Liver (tissue), 8 donors: ENCODE measurements at regions not wholly inside any gene's neighbourhood (a gene's known extent, or its start where the extent isn't known, plus 50 kb on each side); places are given as distances from the start of the nearest gene placed in this dataset.

ENCODE experiments used
- DNase-seq: peaks from one replicate; pipeline ENCODE4 v3.0.0-alpha.2; 2017; ENCODE audit warnings: low spot score
- H3K27ac ChIP-seq, 2 donors: one replicate each; pipeline ENCODE4 v1.7.0; 2013; ENCODE audit warnings: inconsistent platforms in 2 of 2, low read length in 2 of 2, control low read depth in 1 of 2, low read depth in 1 of 2, mild to moderate bottlenecking in 1 of 2
- H3K27me3 ChIP-seq, 4 donors: one replicate each; pipeline versions ENCODE4 v1.6.1 to v1.7.0; 2013; ENCODE audit warnings: low read length in 3 of 4, inconsistent platforms in 1 of 4, mild to moderate bottlenecking in 1 of 4, moderate library complexity in 1 of 4; ENCODE audit not compliant: control insufficient read depth in 4 of 4, insufficient read depth in 4 of 4
- H3K36me3 ChIP-seq, 4 donors: one replicate each; pipeline versions ENCODE4 v1.6.1 to v1.7.0; 2013; ENCODE audit warnings: low read length in 3 of 4, mild to moderate bottlenecking in 3 of 4, low read depth in 1 of 4, moderate library complexity in 1 of 4; ENCODE audit not compliant: control insufficient read depth in 4 of 4, insufficient read depth in 3 of 4
- H3K4me1 ChIP-seq, 4 donors: one replicate each; pipeline versions ENCODE4 v1.6.1 to v1.7.0; 2013; ENCODE audit warnings: low read length in 3 of 4, mild to moderate bottlenecking in 3 of 4, moderate library complexity in 1 of 4; ENCODE audit not compliant: control insufficient read depth in 4 of 4, insufficient read depth in 4 of 4
- H3K4me3 ChIP-seq, 3 donors: one replicate each; pipeline versions ENCODE4 v1.6.1 to v1.7.0; 2013; ENCODE audit warnings: low read length in 3 of 3, control low read depth in 1 of 3, low read depth in 1 of 3, mild to moderate bottlenecking in 1 of 3
- H3K9ac ChIP-seq, 2 donors: one replicate each; pipeline ENCODE4 v1.7.0; 2013; ENCODE audit warnings: low read length in 2 of 2, mild to moderate bottlenecking in 2 of 2, moderate library complexity in 2 of 2, control low read depth in 1 of 2, low read depth in 1 of 2
- H3K9me3 ChIP-seq, 4 donors: one replicate each; pipeline versions ENCODE4 v1.6.1 to v1.7.0; 2013; ENCODE audit warnings: low read length in 3 of 4; ENCODE audit not compliant: control insufficient read depth in 4 of 4
- EGR1 ChIP-seq, 2 donors: IDR thresholded peaks; 2 replicates each; pipeline ENCODE4 v1.6.1; 2016 to 2018; ENCODE audit warnings: antibody characterized with exemption in 2 of 2, low read depth in 2 of 2
- FOXA1 ChIP-seq: IDR thresholded peaks from 2 replicates; pipeline ENCODE4 v1.6.1; 2016; ENCODE audit warnings: antibody characterized with exemption
- FOXA2 ChIP-seq: IDR thresholded peaks from 2 replicates; pipeline ENCODE4 v1.6.1; 2016; ENCODE audit warnings: antibody characterized with exemption
- HNF4A ChIP-seq, 2 donors: conservative IDR thresholded peaks; 2 replicates each; pipeline ENCODE4 v1.6.1; 2016; ENCODE audit warnings: antibody characterized with exemption in 2 of 2, mild to moderate bottlenecking in 2 of 2
- HNF4G ChIP-seq: IDR thresholded peaks from 2 replicates; pipeline ENCODE4 v1.6.1; 2016; ENCODE audit warnings: antibody characterized with exemption
- NR2F2 ChIP-seq: IDR thresholded peaks from 2 replicates; pipeline ENCODE4 v1.6.1; 2016; ENCODE audit warnings: antibody characterized with exemption
- RAD21 ChIP-seq, 2 donors: IDR thresholded peaks; 2 replicates each; pipeline ENCODE4 v1.6.1; 2016; ENCODE audit warnings: antibody characterized with exemption in 2 of 2, mild to moderate bottlenecking in 2 of 2
- RXRA ChIP-seq, 2 donors: IDR thresholded peaks; 2 replicates each; pipeline ENCODE4 v1.6.1; 2017 to 2018; ENCODE audit warnings: antibody characterized with exemption in 2 of 2, mild to moderate bottlenecking in 1 of 2
- SP1 ChIP-seq: IDR thresholded peaks from 2 replicates; pipeline ENCODE4 v1.6.1; 2018; ENCODE audit warnings: antibody characterized with exemption, mild to moderate bottlenecking
- TAF1 ChIP-seq: conservative IDR thresholded peaks from 2 replicates; pipeline ENCODE4 v1.6.1; 2016; ENCODE audit warnings: antibody characterized with exemption, mild to moderate bottlenecking
- YY1 ChIP-seq: IDR thresholded peaks from 2 replicates; pipeline ENCODE4 v1.6.1; 2016; ENCODE audit warnings: antibody characterized with exemption, mild to moderate bottlenecking
- WGBS: extraction: QIAGEN DNeasy Blood & Tissue Kit; methylation state at CpG from one replicate; pipeline ENCODE4 v1.1.7; 2013; 5-methylcytosine and 5-hydroxymethylcytosine counted together
- TF ChIP-seq, protein P1 (sequence below): fragments of 150-350 bp; IDR thresholded peaks from 2 replicates; pipeline ENCODE4 v1.5.1; 2017; ENCODE audit warnings: improper control_type of control experiment, low read depth, low read length; ENCODE audit not compliant: missing input control
- TF ChIP-seq, protein P2 (sequence below): IDR thresholded peaks from 2 replicates; pipeline ENCODE4 v1.6.1; 2016; ENCODE audit warnings: antibody characterized with exemption
- TF ChIP-seq, protein P3 (sequence below): IDR thresholded peaks from 2 replicates; pipeline ENCODE4 v1.6.1; 2016; ENCODE audit warnings: antibody characterized with exemption
- TF ChIP-seq, protein P4 (sequence below): IDR thresholded peaks from 2 replicates; pipeline ENCODE4 v1.6.1; 2016; ENCODE audit warnings: antibody characterized with exemption, mild to moderate bottlenecking
- TF ChIP-seq, protein P5 (sequence below): IDR thresholded peaks from 2 replicates; pipeline ENCODE4 v1.6.1; 2016; ENCODE audit warnings: antibody characterized with exemption
- donor health status: healthy.
- donor health status: healthy.
- donor health status: healthy.
- donor health status: healthy.
- donor health status: healthy.

DNA sequence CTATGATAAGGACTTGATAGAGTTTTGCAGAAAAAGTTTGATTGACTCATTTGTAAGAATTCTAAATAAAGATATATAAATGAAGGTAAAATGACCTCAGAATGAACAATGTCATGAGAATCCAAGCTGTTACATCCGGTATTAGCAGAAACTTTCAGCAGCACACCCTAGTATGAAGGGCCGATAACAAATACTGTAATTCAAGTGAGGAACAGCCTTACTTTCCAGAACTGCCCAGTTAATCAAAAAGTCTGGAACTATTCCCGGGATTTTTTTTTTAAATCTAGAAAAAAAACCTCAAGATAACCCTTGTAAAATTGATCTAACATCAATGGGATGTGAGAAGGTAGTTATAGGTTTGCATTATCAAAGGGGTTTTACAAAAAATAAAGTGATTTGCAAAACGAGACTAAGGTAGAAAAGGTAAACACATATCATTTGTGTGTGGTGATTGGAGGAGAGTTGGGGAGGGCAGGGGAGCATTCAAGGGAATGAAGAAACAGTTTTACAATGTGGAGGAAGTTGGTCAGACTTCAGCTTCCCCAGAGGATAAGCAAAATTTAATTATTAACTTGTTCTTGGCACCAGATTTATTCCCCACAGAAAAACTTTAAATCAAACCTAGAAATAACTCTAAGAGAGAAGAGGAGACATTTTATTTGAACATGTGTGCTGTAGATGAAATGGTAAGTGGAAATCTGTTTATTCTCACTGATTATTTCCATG lies 75.9 kb upstream of the VCAM1 start (continued):
- TF ChIP-seq, protein P1, sequence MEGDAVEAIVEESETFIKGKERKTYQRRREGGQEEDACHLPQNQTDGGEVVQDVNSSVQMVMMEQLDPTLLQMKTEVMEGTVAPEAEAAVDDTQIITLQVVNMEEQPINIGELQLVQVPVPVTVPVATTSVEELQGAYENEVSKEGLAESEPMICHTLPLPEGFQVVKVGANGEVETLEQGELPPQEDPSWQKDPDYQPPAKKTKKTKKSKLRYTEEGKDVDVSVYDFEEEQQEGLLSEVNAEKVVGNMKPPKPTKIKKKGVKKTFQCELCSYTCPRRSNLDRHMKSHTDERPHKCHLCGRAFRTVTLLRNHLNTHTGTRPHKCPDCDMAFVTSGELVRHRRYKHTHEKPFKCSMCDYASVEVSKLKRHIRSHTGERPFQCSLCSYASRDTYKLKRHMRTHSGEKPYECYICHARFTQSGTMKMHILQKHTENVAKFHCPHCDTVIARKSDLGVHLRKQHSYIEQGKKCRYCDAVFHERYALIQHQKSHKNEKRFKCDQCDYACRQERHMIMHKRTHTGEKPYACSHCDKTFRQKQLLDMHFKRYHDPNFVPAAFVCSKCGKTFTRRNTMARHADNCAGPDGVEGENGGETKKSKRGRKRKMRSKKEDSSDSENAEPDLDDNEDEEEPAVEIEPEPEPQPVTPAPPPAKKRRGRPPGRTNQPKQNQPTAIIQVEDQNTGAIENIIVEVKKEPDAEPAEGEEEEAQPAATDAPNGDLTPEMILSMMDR, result no peak
- TF ChIP-seq NR2F2 (no peak), FOXA2 (no peak), SP1 (peak; percentile 49), YY1 (peak; percentile 32), HNF4G (no peak), FOXA1 (no peak)
- TF ChIP-seq, protein P2, sequence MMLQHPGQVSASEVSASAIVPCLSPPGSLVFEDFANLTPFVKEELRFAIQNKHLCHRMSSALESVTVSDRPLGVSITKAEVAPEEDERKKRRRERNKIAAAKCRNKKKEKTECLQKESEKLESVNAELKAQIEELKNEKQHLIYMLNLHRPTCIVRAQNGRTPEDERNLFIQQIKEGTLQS, result peak; percentile 3

DNA sequence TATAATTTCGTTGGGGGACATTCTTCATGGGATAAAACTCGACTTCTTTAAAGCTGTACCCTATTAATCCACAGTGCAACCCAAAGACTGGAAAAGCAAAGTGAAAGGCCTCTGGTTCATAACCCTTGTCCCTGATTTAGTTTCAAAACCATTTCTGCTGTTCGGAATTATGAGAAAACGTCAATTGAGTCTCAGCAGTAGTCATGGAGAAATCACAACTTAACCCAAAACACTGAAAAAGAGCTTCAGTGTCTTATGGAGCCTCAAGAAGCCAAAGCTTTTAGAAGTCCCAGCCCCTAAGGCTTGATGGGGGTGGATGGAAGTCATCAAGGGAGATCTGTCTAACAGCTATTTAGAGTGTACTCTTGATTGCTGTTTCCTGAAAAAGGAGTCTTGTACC lies 73.5 kb upstream of the VCAM1 start:
- Histone ChIP-seq H3K9me3 (peaks cover 0 to 10% (median 0%) of the 10 kb centered on the region in 4 donors), H3K27ac (no peak overlapping the region), H3K9ac (no peak overlapping the region), H3K4me1 (peaks cover 0 to 15% (median 4%) of the 10 kb centered on the region in 4 donors), H3K36me3 (no peaks in the 10 kb centered on the region), H3K27me3 (no peaks in the 10 kb centered on the region), H3K4me3 (no peak overlapping the region)
- WGBS, result 49% methylated on average over 4 of the region's 4 CpGs
- TF ChIP-seq, protein P1, result no peak
- TF ChIP-seq RXRA (IDR thresholded peaks at IDR 0.05), result peak; percentile 26 to 39
- no peak for DNase-seq

DNA sequence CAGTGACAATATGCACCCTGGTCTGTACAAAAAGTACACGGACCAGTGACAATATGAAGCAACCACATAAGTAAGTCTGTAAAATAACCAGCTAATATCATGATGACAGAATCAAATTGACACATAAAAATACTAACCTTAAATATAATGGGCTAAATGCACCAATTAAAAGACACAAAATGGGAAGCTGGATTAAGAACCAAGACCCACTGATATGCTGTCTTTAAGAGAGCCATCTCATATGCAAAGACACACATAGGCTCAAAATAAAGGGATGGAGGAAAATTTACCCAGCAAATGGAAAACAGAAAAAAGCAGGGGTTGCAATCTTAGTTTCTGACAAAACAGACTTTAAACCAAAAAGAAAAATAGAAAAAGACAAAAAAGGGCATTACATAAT lies 70.4 kb upstream of the VCAM1 start:
- peaks cover 0 to 10% (median under 1%) of the 10 kb centered on the region in 4 donors for H3K9me3 ChIP-seq
- no peak overlapping the region for H3K27ac ChIP-seq
- H3K36me3 ChIP-seq, result no peaks in the 10 kb centered on the region
- H3K4me1 ChIP-seq, result no peaks in the 10 kb centered on the region
- H3K27me3 ChIP-seq, result no peaks in the 10 kb centered on the region
- DNase-seq, result no peak
- 92% methylated on average over 1 of the region's 1 CpG for WGBS
- H3K4me3 ChIP-seq, result no peak overlapping the region
- no peak overlapping the region for H3K9ac ChIP-seq
- TF ChIP-seq FOXA1, result no peak
- TF ChIP-seq RXRA (IDR thresholded peaks at IDR 0.05), result no peak
- no peak for TF ChIP-seq FOXA2
- TF ChIP-seq, protein P3, sequence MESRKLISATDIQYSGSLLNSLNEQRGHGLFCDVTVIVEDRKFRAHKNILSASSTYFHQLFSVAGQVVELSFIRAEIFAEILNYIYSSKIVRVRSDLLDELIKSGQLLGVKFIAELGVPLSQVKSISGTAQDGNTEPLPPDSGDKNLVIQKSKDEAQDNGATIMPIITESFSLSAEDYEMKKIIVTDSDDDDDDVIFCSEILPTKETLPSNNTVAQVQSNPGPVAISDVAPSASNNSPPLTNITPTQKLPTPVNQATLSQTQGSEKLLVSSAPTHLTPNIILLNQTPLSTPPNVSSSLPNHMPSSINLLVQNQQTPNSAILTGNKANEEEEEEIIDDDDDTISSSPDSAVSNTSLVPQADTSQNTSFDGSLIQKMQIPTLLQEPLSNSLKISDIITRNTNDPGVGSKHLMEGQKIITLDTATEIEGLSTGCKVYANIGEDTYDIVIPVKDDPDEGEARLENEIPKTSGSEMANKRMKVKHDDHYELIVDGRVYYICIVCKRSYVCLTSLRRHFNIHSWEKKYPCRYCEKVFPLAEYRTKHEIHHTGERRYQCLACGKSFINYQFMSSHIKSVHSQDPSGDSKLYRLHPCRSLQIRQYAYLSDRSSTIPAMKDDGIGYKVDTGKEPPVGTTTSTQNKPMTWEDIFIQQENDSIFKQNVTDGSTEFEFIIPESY, result no peak
- TF ChIP-seq, protein P2, result no peak
- TF ChIP-seq, protein P4, sequence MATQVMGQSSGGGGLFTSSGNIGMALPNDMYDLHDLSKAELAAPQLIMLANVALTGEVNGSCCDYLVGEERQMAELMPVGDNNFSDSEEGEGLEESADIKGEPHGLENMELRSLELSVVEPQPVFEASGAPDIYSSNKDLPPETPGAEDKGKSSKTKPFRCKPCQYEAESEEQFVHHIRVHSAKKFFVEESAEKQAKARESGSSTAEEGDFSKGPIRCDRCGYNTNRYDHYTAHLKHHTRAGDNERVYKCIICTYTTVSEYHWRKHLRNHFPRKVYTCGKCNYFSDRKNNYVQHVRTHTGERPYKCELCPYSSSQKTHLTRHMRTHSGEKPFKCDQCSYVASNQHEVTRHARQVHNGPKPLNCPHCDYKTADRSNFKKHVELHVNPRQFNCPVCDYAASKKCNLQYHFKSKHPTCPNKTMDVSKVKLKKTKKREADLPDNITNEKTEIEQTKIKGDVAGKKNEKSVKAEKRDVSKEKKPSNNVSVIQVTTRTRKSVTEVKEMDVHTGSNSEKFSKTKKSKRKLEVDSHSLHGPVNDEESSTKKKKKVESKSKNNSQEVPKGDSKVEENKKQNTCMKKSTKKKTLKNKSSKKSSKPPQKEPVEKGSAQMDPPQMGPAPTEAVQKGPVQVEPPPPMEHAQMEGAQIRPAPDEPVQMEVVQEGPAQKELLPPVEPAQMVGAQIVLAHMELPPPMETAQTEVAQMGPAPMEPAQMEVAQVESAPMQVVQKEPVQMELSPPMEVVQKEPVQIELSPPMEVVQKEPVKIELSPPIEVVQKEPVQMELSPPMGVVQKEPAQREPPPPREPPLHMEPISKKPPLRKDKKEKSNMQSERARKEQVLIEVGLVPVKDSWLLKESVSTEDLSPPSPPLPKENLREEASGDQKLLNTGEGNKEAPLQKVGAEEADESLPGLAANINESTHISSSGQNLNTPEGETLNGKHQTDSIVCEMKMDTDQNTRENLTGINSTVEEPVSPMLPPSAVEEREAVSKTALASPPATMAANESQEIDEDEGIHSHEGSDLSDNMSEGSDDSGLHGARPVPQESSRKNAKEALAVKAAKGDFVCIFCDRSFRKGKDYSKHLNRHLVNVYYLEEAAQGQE, result no peak
- TF ChIP-seq, protein P1, result no peak
- no peak for TF ChIP-seq HNF4A (conservative IDR thresholded peaks at IDR 0.05)
- TF ChIP-seq HNF4G, result no peak
- no peak for TF ChIP-seq RAD21 (IDR thresholded peaks at IDR 0.05)
- no peak for TF ChIP-seq YY1
- TF ChIP-seq TAF1, result no peak
- TF ChIP-seq, protein P5, sequence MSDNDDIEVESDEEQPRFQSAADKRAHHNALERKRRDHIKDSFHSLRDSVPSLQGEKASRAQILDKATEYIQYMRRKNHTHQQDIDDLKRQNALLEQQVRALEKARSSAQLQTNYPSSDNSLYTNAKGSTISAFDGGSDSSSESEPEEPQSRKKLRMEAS, result no peak
- no peak for TF ChIP-seq EGR1 (IDR thresholded peaks at IDR 0.05; ENCODE audit: low read depth in 2 of 2)
